ENCODE measurements at regions not wholly inside any gene's neighbourhood (a gene's known extent, or its start where the extent isn't known, plus 50 kb on each side); places are given as distances from the start of the nearest gene placed in this dataset.
"Not testable (repeated sequence)": the region's sequence is repeated elsewhere in the genome, so short reads cannot be mapped to it uniquely, and the experiment has no call there.

- no peaks in the 10 kb centered on the region for H3K36me3 Mint-ChIP-seq
- peaks cover 3 to 7% of the 10 kb centered on the region in 2 donors for H3K27me3 Mint-ChIP-seq (ENCODE audit: low read depth in 2 of 2)
- H3K27me3 ChIP-seq (ENCODE audit: control insufficient read depth, insufficient read depth, low read length) = no peaks in the 10 kb centered on the region
- H3K36me3 ChIP-seq (ENCODE audit: control insufficient read depth, insufficient read depth, low read length) = no peaks in the 10 kb centered on the region
- no peak overlapping the region for H3K27ac Mint-ChIP-seq
- no peak for TF ChIP-seq CTCF (IDR thresholded peaks at IDR 0.05)
- no peaks in the 10 kb centered on the region for H3K9me3 ChIP-seq (ENCODE audit: control insufficient read depth, insufficient read depth, low read length)
- intact Hi-C loops (cut with micrococcal nuclease) = no loop called here
- no peak overlapping the region for H3K4me3 ChIP-seq (ENCODE audit: low read length)
- no peak overlapping the region for H3K4me3 Mint-ChIP-seq
- DNase-seq = no peak
- 85% methylated on average over 3 of the region's 3 CpGs for WGBS (ENCODE audit: insufficient coverage)
- H3K4me1 ChIP-seq (ENCODE audit: control insufficient read depth, insufficient read depth, low read length) = no peaks in the 10 kb centered on the region
- H3K27ac ChIP-seq (ENCODE audit: low read length) = no peak overlapping the region
- peaks cover 2 to 3% of the 10 kb centered on the region in 2 donors for H3K9me3 Mint-ChIP-seq
- ATAC-seq = no peak
- H3K4me1 Mint-ChIP-seq = no peaks in the 10 kb centered on the region
Observed at GRCh38 chr4:83731609-83732008, 195.7 kb downstream of the GPAT3 start.

DNA sequence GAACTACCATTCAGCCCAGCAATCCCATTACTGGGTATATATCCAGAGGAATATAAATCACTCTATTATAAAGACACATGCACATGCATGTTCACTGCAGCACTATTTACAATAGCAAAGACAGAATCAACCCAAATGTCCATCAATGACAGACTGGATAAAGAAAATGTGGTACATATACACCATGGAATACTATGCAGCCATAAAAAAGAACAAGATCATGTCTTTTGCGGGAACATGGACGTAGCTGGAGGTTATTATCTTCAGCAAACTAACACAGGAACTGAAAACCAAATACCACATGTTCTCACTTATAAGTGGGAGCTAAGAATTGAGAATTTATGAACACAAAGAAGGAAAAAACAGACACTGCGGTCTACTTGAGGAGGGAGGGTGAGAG lies 195.1 kb downstream of the GPAT3 start:
- H3K4me3 ChIP-seq (ENCODE audit: low read length); ATAC-seq; H3K27ac ChIP-seq (ENCODE audit: low read length); H3K4me3 Mint-ChIP-seq; H3K36me3 ChIP-seq (ENCODE audit: control insufficient read depth, insufficient read depth, low read length); H3K9me3 ChIP-seq (ENCODE audit: control insufficient read depth, insufficient read depth, low read length); H3K27me3 Mint-ChIP-seq (ENCODE audit: low read depth in 2 of 2); intact Hi-C loops (cut with micrococcal nuclease); H3K9me3 Mint-ChIP-seq; DNase-seq; H3K36me3 Mint-ChIP-seq; H3K27me3 ChIP-seq (ENCODE audit: control insufficient read depth, insufficient read depth, low read length); H3K27ac Mint-ChIP-seq; H3K4me1 ChIP-seq (ENCODE audit: control insufficient read depth, insufficient read depth, low read length); H3K4me1 Mint-ChIP-seq: not testable (repeated sequence)
- 80% methylated on average over 1 of the region's 3 CpGs for WGBS (ENCODE audit: insufficient coverage)

DNA sequence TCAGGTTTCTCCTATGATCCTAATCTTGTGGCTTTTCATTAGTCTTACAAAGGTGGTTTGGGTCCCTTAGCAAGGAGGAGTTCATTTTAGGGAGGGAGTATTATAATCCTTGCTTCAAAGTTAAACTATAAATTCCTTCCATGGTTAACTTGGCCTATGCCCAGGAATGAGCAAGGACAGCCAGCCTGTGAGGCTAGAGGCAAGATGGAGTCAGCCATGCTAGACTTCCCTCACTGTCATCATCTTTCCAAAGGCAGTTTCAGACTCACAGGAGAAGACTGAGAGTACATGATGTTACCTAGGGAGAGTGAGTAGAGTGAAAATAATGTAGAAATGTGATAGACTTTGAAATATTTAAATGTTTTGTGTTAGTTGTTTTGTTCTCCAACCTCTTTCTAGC lies 192.3 kb downstream of the GPAT3 start:
- no peak overlapping the region for H3K4me3 Mint-ChIP-seq
- DNase-seq (no peak), ATAC-seq (no peak)
- H3K9me3 Mint-ChIP-seq = peaks cover 0 to 3% of the 10 kb centered on the region in 2 donors
- Histone ChIP-seq H3K27me3 (ENCODE audit: control insufficient read depth, insufficient read depth, low read length) (no peaks in the 10 kb centered on the region), H3K4me3 (ENCODE audit: low read length) (no peak overlapping the region), H3K36me3 (ENCODE audit: control insufficient read depth, insufficient read depth, low read length) (no peaks in the 10 kb centered on the region), H3K9me3 (ENCODE audit: control insufficient read depth, insufficient read depth, low read length) (no peaks in the 10 kb centered on the region), H3K4me1 (ENCODE audit: control insufficient read depth, insufficient read depth, low read length) (no peaks in the 10 kb centered on the region), H3K27ac (ENCODE audit: low read length) (no peak overlapping the region)
- H3K27me3 Mint-ChIP-seq (ENCODE audit: low read depth in 2 of 2) = peaks cover 0 to 8% of the 10 kb centered on the region in 2 donors
- no peaks in the 10 kb centered on the region for H3K4me1 Mint-ChIP-seq
- H3K27ac Mint-ChIP-seq = no peak overlapping the region
- intact Hi-C loops (cut with micrococcal nuclease) = no loop called here
- no peak for TF ChIP-seq CTCF (IDR thresholded peaks at IDR 0.05)
- H3K36me3 Mint-ChIP-seq = no peaks in the 10 kb centered on the region

GRCh38 chr4:83725336-83726085 lies 189.6 kb downstream of the GPAT3 start:
- DNase-seq (no peak), ATAC-seq (no peak)
- H3K27me3 ChIP-seq (ENCODE audit: control insufficient read depth, insufficient read depth, low read length) = no peaks in the 10 kb centered on the region
- Mint-ChIP-seq H3K27me3 (ENCODE audit: low read depth in 2 of 2) (peaks cover 6 to 26% of the 10 kb centered on the region in 2 donors), H3K4me1 (no peaks in the 10 kb centered on the region), H3K27ac (no peak overlapping the region), H3K36me3 (no peaks in the 10 kb centered on the region), H3K4me3 (no peak overlapping the region), H3K9me3 (peaks cover 0 to 2% of the 10 kb centered on the region in 2 donors)
- H3K36me3 ChIP-seq (ENCODE audit: control insufficient read depth, insufficient read depth, low read length) = no peaks in the 10 kb centered on the region
- intact Hi-C loops (cut with micrococcal nuclease) = no loop called here
- H3K27ac ChIP-seq (ENCODE audit: low read length) = no peak overlapping the region
- no peak for TF ChIP-seq CTCF (IDR thresholded peaks at IDR 0.05)
- H3K4me3 ChIP-seq (ENCODE audit: low read length) = no peak overlapping the region
- H3K4me1 ChIP-seq (ENCODE audit: control insufficient read depth, insufficient read depth, low read length) = no peaks in the 10 kb centered on the region
- WGBS (ENCODE audit: insufficient coverage) = 88% methylated on average over 5 of the region's 6 CpGs
- no peaks in the 10 kb centered on the region for H3K9me3 ChIP-seq (ENCODE audit: control insufficient read depth, insufficient read depth, low read length)
